GM18511 (cell line): ENCODE measurements at regions not wholly inside any gene's neighbourhood (a gene's known extent, or its start where the extent isn't known, plus 50 kb on each side); places are given as distances from the start of the nearest gene placed in this dataset.
"Not testable (repeated sequence)": the region's sequence is repeated elsewhere in the genome, so short reads cannot be mapped to it uniquely, and the experiment has no call there.

Source experiments
- ATAC-seq: cut with Tn5 transposase; IDR thresholded peaks from one replicate; pipeline ENCODE4 v1.9.1; 2021; ENCODE audit warnings: mild to moderate bottlenecking, moderate library complexity; ENCODE audit not compliant: unreplicated experiment

GRCh38 chr15:93973287-93973686, 258.1 kb upstream of the MCTP2 start:
- ATAC-seq: no peak

GRCh38 chr15:93968773-93969172, 262.6 kb upstream of the MCTP2 start:
- ATAC-seq: no peak

- ATAC-seq: no peak
Measured at GRCh38 chr15:93965304-93965908, 266.0 kb upstream of the MCTP2 start.

GRCh38 chr15:93954985-93955571, 276.3 kb upstream of the MCTP2 start:
- no peak for ATAC-seq

GRCh38 chr15:93948726-93949125, 282.6 kb upstream of the MCTP2 start:
- ATAC-seq: no peak

GRCh38 chr15:93943586-93943985, 287.8 kb upstream of the MCTP2 start:
- no peak for ATAC-seq

- ATAC-seq: no peak
Measured at GRCh38 chr15:93942269-93942694, 289.1 kb upstream of the MCTP2 start.

GRCh38 chr15:93941697-93942096, 289.7 kb upstream of the MCTP2 start:
- ATAC-seq: no peak

- ATAC-seq: no peak
Measured at GRCh38 chr15:93940226-93940625, 291.1 kb upstream of the MCTP2 start.

GRCh38 chr15:93932164-93932776, 299.1 kb upstream of the MCTP2 start:
- ATAC-seq: peak; percentile 91

- no peak for ATAC-seq
Measured at GRCh38 chr15:93929375-93930094, 301.8 kb upstream of the MCTP2 start.

- ATAC-seq: no peak
Measured at GRCh38 chr15:93920204-93920603, 311.2 kb upstream of the MCTP2 start.

GRCh38 chr15:93918801-93919200, 312.6 kb upstream of the MCTP2 start:
- ATAC-seq: not testable (repeated sequence)

- no peak for ATAC-seq
Measured at GRCh38 chr15:93917181-93917580, 314.2 kb upstream of the MCTP2 start.

- no peak for ATAC-seq
Measured at GRCh38 chr15:93913871-93914270, 317.5 kb upstream of the MCTP2 start.

GRCh38 chr15:93913310-93913709, 318.1 kb upstream of the MCTP2 start:
- no peak for ATAC-seq

GRCh38 chr15:93900476-93901400, 330.6 kb upstream of the MCTP2 start:
- ATAC-seq: no peak

GRCh38 chr15:93899817-93900216, 331.5 kb upstream of the MCTP2 start:
- no peak for ATAC-seq

GRCh38 chr15:93897377-93897776, 334.0 kb upstream of the MCTP2 start:
- no peak for ATAC-seq

GRCh38 chr15:93895976-93896770, 335.2 kb upstream of the MCTP2 start:
- no peak for ATAC-seq
